CD14-positive monocyte (primary cell): ENCODE measurements at regions not wholly inside any gene's neighbourhood (a gene's known extent, or its start where the extent isn't known, plus 50 kb on each side); places are given as distances from the start of the nearest gene placed in this dataset.

ENCODE experiments used
- DNase-seq, 3 donors: peaks; one replicate each; pipeline ENCODE4 v3.0.0-alpha.2; 2011 to 2022
- H2AFZ ChIP-seq: 2 replicates; pipeline ENCODE4 v1.6.0; 2012; ENCODE audit warnings: mild to moderate bottlenecking, low read depth, low read length, inconsistent platforms; ENCODE audit not compliant: insufficient read depth, poor library complexity, severe bottlenecking
- H3K27ac ChIP-seq, 2 donors: 1 replicate in 1 of 2; 2 replicates in 1 of 2; pipeline ENCODE4 v1.5.1; 2012 to 2013; ENCODE audit warnings: low read length in 2 of 2, control low read depth in 1 of 2, inconsistent platforms in 1 of 2, low read depth in 1 of 2, mild to moderate bottlenecking in 1 of 2
- H3K27me3 ChIP-seq, 2 donors: one replicate each; pipeline versions ENCODE4 v1.6.0 to v1.6.1; 2011 to 2013; ENCODE audit warnings: low read length in 2 of 2; ENCODE audit not compliant: control insufficient read depth in 2 of 2, insufficient read depth in 2 of 2
- H3K36me3 ChIP-seq, 2 donors: replicated peaks in 1 of 2; 1 replicate in 1 of 2; 2 replicates in 1 of 2; pipeline versions ENCODE4 v1.5.1 to v1.6.1; 2012 to 2013; ENCODE audit warnings: low read length in 2 of 2, control low read depth in 1 of 2, inconsistent platforms in 1 of 2, mild to moderate bottlenecking in 1 of 2; ENCODE audit not compliant: insufficient read depth in 2 of 2, control insufficient read depth in 1 of 2
- H3K4me1 ChIP-seq, 2 donors: 1 replicate in 1 of 2; 2 replicates in 1 of 2; pipeline versions ENCODE4 v1.5.1 to v1.6.1; 2012 to 2013; ENCODE audit warnings: low read length in 2 of 2, control low read depth in 1 of 2, inconsistent platforms in 1 of 2, mild to moderate bottlenecking in 1 of 2, moderate library complexity in 1 of 2; ENCODE audit not compliant: insufficient read depth in 2 of 2, control insufficient read depth in 1 of 2
- H3K4me2 ChIP-seq: replicated peaks from 2 replicates; pipeline ENCODE3; 2012; ENCODE audit warnings: low read length, moderate library complexity, mild to moderate bottlenecking; ENCODE audit not compliant: poor library complexity, severe bottlenecking; ENCODE audit errors: extremely low read depth
- H3K4me3 ChIP-seq, 3 experiments: fragments of 200-600 bp in 1 of 3; sonication (generic) in 1 of 3; replicated peaks in 1 of 3; 1 replicate in 2 of 3; 2 replicates in 1 of 3; pipeline ENCODE4 v1.5.1; 2011 to 2013; ENCODE audit warnings: low read length in 3 of 3, mild to moderate bottlenecking in 3 of 3, control low read depth in 2 of 3, low read depth in 2 of 3, inconsistent platforms in 1 of 3, moderate library complexity in 1 of 3
- H3K79me2 ChIP-seq: 2 replicates; pipeline ENCODE4 v1.6.0; 2012; ENCODE audit warnings: mild to moderate bottlenecking, control low read depth, inconsistent platforms, low read length, moderate library complexity; ENCODE audit not compliant: insufficient read depth
- H3K9ac ChIP-seq: 2 replicates; pipeline ENCODE4 v1.6.0; 2017; ENCODE audit warnings: low read length, mild to moderate bottlenecking; ENCODE audit not compliant: insufficient read depth, poor library complexity, severe bottlenecking
- H3K9me3 ChIP-seq, 2 donors: replicated peaks in 1 of 2; 1 replicate in 1 of 2; 2 replicates in 1 of 2; pipeline versions ENCODE4 v1.5.1 to v1.6.1; 2012 to 2013; ENCODE audit warnings: low read length in 2 of 2, control low read depth in 1 of 2; ENCODE audit not compliant: control insufficient read depth in 1 of 2, insufficient read depth in 1 of 2
- H4K20me1 ChIP-seq: 2 replicates; pipeline ENCODE4 v1.6.0; 2012; ENCODE audit warnings: mild to moderate bottlenecking, low read length, control low read depth, moderate library complexity; ENCODE audit not compliant: insufficient read depth
- H3K27ac Mint-ChIP-seq, 7 donors: one replicate each; pipeline ENCODE4 v1.8.0; 2020; ENCODE audit warnings: mild to moderate bottlenecking in 7 of 7, mixed read lengths in 7 of 7, moderate library complexity in 6 of 7, inconsistent platforms in 2 of 7
- H3K27me3 Mint-ChIP-seq, 3 donors: one replicate each; pipeline ENCODE4 v1.8.0; 2021 to 2022; ENCODE audit warnings: low read depth in 3 of 3, mild to moderate bottlenecking in 3 of 3, mixed read lengths in 3 of 3, moderate library complexity in 3 of 3, inconsistent platforms in 1 of 3
- H3K36me3 Mint-ChIP-seq, 2 donors: one replicate each; pipeline ENCODE4 v1.8.0; 2020; ENCODE audit warnings: mixed read lengths in 2 of 2, inconsistent platforms in 1 of 2, mild to moderate bottlenecking in 1 of 2
- H3K4me1 Mint-ChIP-seq: one replicate; pipeline ENCODE4 v1.8.0; 2020; ENCODE audit warnings: mild to moderate bottlenecking, mixed read lengths
- H3K4me3 Mint-ChIP-seq, 2 donors: one replicate each; pipeline ENCODE4 v1.8.0; 2020; ENCODE audit warnings: mild to moderate bottlenecking in 2 of 2, mixed read lengths in 2 of 2, moderate library complexity in 1 of 2
- H3K9me3 Mint-ChIP-seq, 7 donors: one replicate each; pipeline ENCODE4 v1.8.0; 2020 to 2022; ENCODE audit warnings: mixed read lengths in 7 of 7, mild to moderate bottlenecking in 6 of 7, moderate library complexity in 6 of 7, inconsistent platforms in 2 of 7
- CTCF ChIP-seq: fragments of 200-600 bp; IDR thresholded peaks from one replicate; pipeline ENCODE4 v1.8.0; 2022; ENCODE audit warnings: antibody characterized with exemption, mild to moderate bottlenecking
- WGBS: methylation state at CpG from one replicate; pipeline ENCODE4 v1.1.5; 2013; ENCODE audit warnings: missing lambda C conversion rate; ENCODE audit not compliant: insufficient coverage; 5-methylcytosine and 5-hydroxymethylcytosine counted together
- intact Hi-C, 2 donors: fragments of 100-400 bp; cut with micrococcal nuclease; formaldehyde crosslinking; loops; one replicate each; pipeline versions ENCODE4 v1.15.0 to v1.15.1; 2023

GRCh38 chr9:18253950-18254349 lies 220.0 kb upstream of the ADAMTSL1 start:
- H3K27me3 Mint-ChIP-seq, result peaks cover 1 to 2% (median 2%) of the 10 kb centered on the region in 3 donors
- H3K79me2 ChIP-seq, result no peaks in the 10 kb centered on the region
- H3K27ac Mint-ChIP-seq, result no peak overlapping the region
- H2AFZ ChIP-seq, result no peak overlapping the region
- H3K9ac ChIP-seq, result no peak overlapping the region
- H3K9me3 ChIP-seq, result no peaks in the 10 kb centered on the region
- no peak overlapping the region for H3K27ac ChIP-seq
- H3K9me3 Mint-ChIP-seq, result no peaks in the 10 kb centered on the region
- H3K4me2 ChIP-seq, result no peak overlapping the region
- no peak for DNase-seq
- intact Hi-C loops, result loop anchor here (10.0 kb wide), 2 partner anchors 771 to 1201 kb away; no protein-coding TSS in a partner anchor
- WGBS, result 80% methylated on average over 4 of the region's 9 CpGs
- H3K4me3 Mint-ChIP-seq, result no peak overlapping the region
- H3K36me3 Mint-ChIP-seq, result no peaks in the 10 kb centered on the region
- no peaks in the 10 kb centered on the region for H3K4me1 ChIP-seq
- no peak overlapping the region for H3K4me3 ChIP-seq
- H3K36me3 ChIP-seq, result no peaks in the 10 kb centered on the region
- no peaks in the 10 kb centered on the region for H3K4me1 Mint-ChIP-seq
- no peak for TF ChIP-seq CTCF
- no peaks in the 10 kb centered on the region for H4K20me1 ChIP-seq
- peaks cover 0 to 2% of the 10 kb centered on the region in 2 donors for H3K27me3 ChIP-seq

- Histone ChIP-seq H3K36me3 (no peaks in the 10 kb centered on the region), H3K4me2 (no peak overlapping the region), H2AFZ (no peak overlapping the region), H3K9ac (no peak overlapping the region), H3K9me3 (no peaks in the 10 kb centered on the region), H3K79me2 (no peaks in the 10 kb centered on the region), H4K20me1 (no peaks in the 10 kb centered on the region), H3K27me3 (peaks cover 0 to 2% of the 10 kb centered on the region in 2 donors), H3K27ac (no peak overlapping the region), H3K4me3 (no peak overlapping the region), H3K4me1 (no peaks in the 10 kb centered on the region)
- H3K4me3 Mint-ChIP-seq, result no peak overlapping the region
- H3K9me3 Mint-ChIP-seq, result no peaks in the 10 kb centered on the region
- intact Hi-C loops, result loop anchor here (5.0 to 10.0 kb wide), 3 partner anchors 770 to 1202 kb away; no protein-coding TSS in a partner anchor
- no peaks in the 10 kb centered on the region for H3K36me3 Mint-ChIP-seq
- no peak overlapping the region for H3K27ac Mint-ChIP-seq
- H3K4me1 Mint-ChIP-seq, result no peaks in the 10 kb centered on the region
- WGBS, result 0% methylated on average over 2 of the region's 9 CpGs
- peak; percentile 96 for TF ChIP-seq CTCF
- peaks cover 1 to 2% (median 2%) of the 10 kb centered on the region in 3 donors for H3K27me3 Mint-ChIP-seq
- peak; percentile 23 to 57 (median 51) for DNase-seq
Observed at GRCh38 chr9:18255158-18255629, 218.8 kb upstream of the ADAMTSL1 start.
